ENCODE measurements at regions not wholly inside any gene's neighbourhood (a gene's known extent, or its start where the extent isn't known, plus 50 kb on each side); places are given as distances from the start of the nearest gene placed in this dataset.

DNA sequence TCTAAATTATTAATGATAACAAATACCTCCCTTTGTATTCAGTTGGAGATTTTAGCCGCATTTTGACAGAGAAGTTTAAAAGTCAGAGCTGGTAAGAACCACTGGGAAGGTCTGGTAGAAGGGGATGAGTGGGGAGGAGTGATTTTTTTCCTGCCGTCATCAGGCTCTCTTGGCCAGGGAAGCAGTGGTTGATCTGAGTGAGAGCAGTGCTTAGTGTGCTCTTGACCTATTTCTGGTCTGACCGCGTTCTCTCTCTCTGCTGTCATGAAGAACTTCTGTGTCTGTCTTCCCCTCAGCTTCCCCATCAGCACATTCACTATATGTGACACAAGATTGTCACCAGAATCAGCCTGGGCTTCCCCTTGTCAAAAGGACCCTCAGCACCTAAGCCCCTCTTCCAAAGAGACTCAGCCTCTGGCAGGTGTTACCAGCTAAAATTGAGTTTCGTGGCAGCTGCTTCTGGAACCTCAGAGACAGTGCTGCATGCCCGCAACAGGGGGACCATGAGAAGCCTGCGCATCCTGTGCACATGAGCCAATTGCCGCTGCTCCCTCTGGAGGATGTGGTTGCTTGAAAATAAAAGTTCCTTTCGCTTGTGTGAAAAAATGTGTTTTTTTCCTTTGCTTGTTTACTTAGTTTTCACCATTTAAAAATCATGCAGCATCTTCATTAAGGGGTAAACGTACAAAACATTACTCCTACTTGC is 268.9 kb downstream of the C4orf33 start:
- Histone ChIP-seq H3K36me3 (ENCODE audit: control insufficient read depth in 2 of 2, insufficient read depth in 2 of 2, low read length in 1 of 2) (no peaks in the 10 kb centered on the region), H3K9me3 (replicated peaks; ENCODE audit: control insufficient read depth, insufficient read depth, low read length) (no peaks in the 10 kb centered on the region), H3K79me2 (ENCODE audit: control insufficient read depth, insufficient read depth, low read length) (no peaks in the 10 kb centered on the region), H3K4me2 (ENCODE audit: control insufficient read depth, insufficient read depth) (no peak overlapping the region), H3K9ac (ENCODE audit: control insufficient read depth, insufficient read depth, low read length) (no peak overlapping the region), H2AFZ (ENCODE audit: control insufficient read depth, low read depth, low read length) (no peak overlapping the region), H3K4me1 (ENCODE audit: control insufficient read depth, insufficient read depth, low read length) (no peaks in the 10 kb centered on the region), H3K27ac (ENCODE audit: control insufficient read depth, insufficient read depth) (no peak overlapping the region), H3K27me3 (replicated peaks in 1 of 2; ENCODE audit: control insufficient read depth in 2 of 2, insufficient read depth in 2 of 2, low read length in 1 of 2) (no peaks in the 10 kb centered on the region; a peak in 1 of 4 replicates), H4K20me1 (ENCODE audit: control insufficient read depth, insufficient read depth) (no peaks in the 10 kb centered on the region), H3K4me3 (no peak overlapping the region)
- CTCF ChIA-PET, result interaction anchor here (1.0 to 9.1 kb wide), 4 partner anchors 10 to 283 kb away, joined by 3 to 145 read pairs (median 4); no protein-coding TSS in a partner anchor
- ATAC-seq (no peak), FAIRE-seq (no peak), DNase-seq (ENCODE audit: low read depth, low spot score) (no peak)
- intact Hi-C loops (cut with micrococcal nuclease; ENCODE audit: unreplicated experiment) (no loop called here), in situ Hi-C loops (cut with MboI) (loop anchor here (5.0 kb wide), 1 partner anchor 277 kb away; no protein-coding TSS in a partner anchor)
- POLR2A ChIA-PET, result no interaction called here
- TF ChIP-seq SREBF1 (IDR thresholded peaks at IDR 0.05; ENCODE audit: low read length) (no peak), ZSCAN29 (IDR thresholded peaks at IDR 0.05) (no peak), ESRRA (IDR thresholded peaks at IDR 0.05; ENCODE audit: low read length) (no peak), RAD21 (IDR thresholded peaks at IDR 0.05; ENCODE audit: insufficient read depth, low read depth, low read length) (no peak), SPI1 (IDR thresholded peaks at IDR 0.05; ENCODE audit: borderline replicate concordance, insufficient read depth, low read depth, low read length) (no peak), ZNF622 (IDR thresholded peaks at IDR 0.05) (no peak), PML (IDR thresholded peaks at IDR 0.05; ENCODE audit: low read length) (no peak), CHD1 (IDR thresholded peaks at IDR 0.05; ENCODE audit: low read depth, low read length) (no peak)
- TF ChIP-seq, protein P1, sequence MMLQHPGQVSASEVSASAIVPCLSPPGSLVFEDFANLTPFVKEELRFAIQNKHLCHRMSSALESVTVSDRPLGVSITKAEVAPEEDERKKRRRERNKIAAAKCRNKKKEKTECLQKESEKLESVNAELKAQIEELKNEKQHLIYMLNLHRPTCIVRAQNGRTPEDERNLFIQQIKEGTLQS (IDR thresholded peaks at IDR 0.05; ENCODE audit: borderline replicate concordance, extremely low read depth, low read depth, low read length), result no peak
- TF ChIP-seq, protein P2, sequence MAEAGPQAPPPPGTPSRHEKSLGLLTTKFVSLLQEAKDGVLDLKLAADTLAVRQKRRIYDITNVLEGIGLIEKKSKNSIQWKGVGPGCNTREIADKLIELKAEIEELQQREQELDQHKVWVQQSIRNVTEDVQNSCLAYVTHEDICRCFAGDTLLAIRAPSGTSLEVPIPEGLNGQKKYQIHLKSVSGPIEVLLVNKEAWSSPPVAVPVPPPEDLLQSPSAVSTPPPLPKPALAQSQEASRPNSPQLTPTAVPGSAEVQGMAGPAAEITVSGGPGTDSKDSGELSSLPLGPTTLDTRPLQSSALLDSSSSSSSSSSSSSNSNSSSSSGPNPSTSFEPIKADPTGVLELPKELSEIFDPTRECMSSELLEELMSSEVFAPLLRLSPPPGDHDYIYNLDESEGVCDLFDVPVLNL (IDR thresholded peaks at IDR 0.05; ENCODE audit: low read depth, low read length), result no peak
- TF ChIP-seq, protein P3, sequence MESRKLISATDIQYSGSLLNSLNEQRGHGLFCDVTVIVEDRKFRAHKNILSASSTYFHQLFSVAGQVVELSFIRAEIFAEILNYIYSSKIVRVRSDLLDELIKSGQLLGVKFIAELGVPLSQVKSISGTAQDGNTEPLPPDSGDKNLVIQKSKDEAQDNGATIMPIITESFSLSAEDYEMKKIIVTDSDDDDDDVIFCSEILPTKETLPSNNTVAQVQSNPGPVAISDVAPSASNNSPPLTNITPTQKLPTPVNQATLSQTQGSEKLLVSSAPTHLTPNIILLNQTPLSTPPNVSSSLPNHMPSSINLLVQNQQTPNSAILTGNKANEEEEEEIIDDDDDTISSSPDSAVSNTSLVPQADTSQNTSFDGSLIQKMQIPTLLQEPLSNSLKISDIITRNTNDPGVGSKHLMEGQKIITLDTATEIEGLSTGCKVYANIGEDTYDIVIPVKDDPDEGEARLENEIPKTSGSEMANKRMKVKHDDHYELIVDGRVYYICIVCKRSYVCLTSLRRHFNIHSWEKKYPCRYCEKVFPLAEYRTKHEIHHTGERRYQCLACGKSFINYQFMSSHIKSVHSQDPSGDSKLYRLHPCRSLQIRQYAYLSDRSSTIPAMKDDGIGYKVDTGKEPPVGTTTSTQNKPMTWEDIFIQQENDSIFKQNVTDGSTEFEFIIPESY (IDR thresholded peaks at IDR 0.05), result no peak
- TF ChIP-seq, protein P4, sequence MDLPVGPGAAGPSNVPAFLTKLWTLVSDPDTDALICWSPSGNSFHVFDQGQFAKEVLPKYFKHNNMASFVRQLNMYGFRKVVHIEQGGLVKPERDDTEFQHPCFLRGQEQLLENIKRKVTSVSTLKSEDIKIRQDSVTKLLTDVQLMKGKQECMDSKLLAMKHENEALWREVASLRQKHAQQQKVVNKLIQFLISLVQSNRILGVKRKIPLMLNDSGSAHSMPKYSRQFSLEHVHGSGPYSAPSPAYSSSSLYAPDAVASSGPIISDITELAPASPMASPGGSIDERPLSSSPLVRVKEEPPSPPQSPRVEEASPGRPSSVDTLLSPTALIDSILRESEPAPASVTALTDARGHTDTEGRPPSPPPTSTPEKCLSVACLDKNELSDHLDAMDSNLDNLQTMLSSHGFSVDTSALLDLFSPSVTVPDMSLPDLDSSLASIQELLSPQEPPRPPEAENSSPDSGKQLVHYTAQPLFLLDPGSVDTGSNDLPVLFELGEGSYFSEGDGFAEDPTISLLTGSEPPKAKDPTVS (IDR thresholded peaks at IDR 0.05; ENCODE audit: low read depth, low read length), result no peak
- TF ChIP-seq, protein P5, sequence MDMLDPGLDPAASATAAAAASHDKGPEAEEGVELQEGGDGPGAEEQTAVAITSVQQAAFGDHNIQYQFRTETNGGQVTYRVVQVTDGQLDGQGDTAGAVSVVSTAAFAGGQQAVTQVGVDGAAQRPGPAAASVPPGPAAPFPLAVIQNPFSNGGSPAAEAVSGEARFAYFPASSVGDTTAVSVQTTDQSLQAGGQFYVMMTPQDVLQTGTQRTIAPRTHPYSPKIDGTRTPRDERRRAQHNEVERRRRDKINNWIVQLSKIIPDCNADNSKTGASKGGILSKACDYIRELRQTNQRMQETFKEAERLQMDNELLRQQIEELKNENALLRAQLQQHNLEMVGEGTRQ (IDR thresholded peaks at IDR 0.05; ENCODE audit: borderline replicate concordance, low read depth, low read length), result no peak
- no TSS peak for BruUV-seq (replicated peaks)
- 41% methylated on average over 10 of the region's 10 CpGs for WGBS (ENCODE audit: insufficient coverage, insufficient replicate concordance, low lambda C conversion rate, missing lambda C conversion rate)
- RAD21 ChIA-PET (ENCODE audit: unreplicated experiment), result interaction anchor here (4.5 kb wide), 1 partner anchor 276 kb away, joined by 37 read pairs; no protein-coding TSS in a partner anchor
- SMC1A ChIA-PET (ENCODE audit: uncharacterized antibody, unreplicated experiment), result interaction anchor here (1.1 to 3.4 kb wide), 3 partner anchors 11 to 277 kb away, joined by 4 to 9 read pairs (median 6); no protein-coding TSS in a partner anchor

All from GM12878 (cell line).